IMR-90 (cell line): ENCODE measurements at regions not wholly inside any gene's neighbourhood (a gene's known extent, or its start where the extent isn't known, plus 50 kb on each side); places are given as distances from the start of the nearest gene placed in this dataset.

Source experiments
- ATAC-seq: fragments of 200-7000 bp; cut with Tn5 transposase; 2 replicates; pipeline ENCODE4 v1.9.1; 2020; ENCODE audit warnings: low read depth, mild to moderate bottlenecking, moderate library complexity
- BruUV-seq: library from RNA; stranded (reverse); fragments of 400-500 nt; replicated peaks from 2 replicates; lab custom pipeline; 2021; lab: Mats Ljungman, UMichigan
- CTCF ChIA-PET: fragments of 300-600 bp; formaldehyde crosslinking; extraction: SDS; loops from one replicate; lab custom pipeline; 2021; ENCODE audit warnings: antibody characterized with exemption; lab: Yijun Ruan, JAX
- POLR2A ChIA-PET: fragments of 300-600 bp; sonication (Branson Sonifier 250); formaldehyde crosslinking; loops from one replicate; lab custom pipeline; 2022; ENCODE audit warnings: antibody characterized with exemption; ENCODE audit not compliant: unreplicated experiment; lab: Charles Lee
- DNase-seq: peaks from one replicate; pipeline ENCODE4 v3.0.0; 2013
- H2AFZ ChIP-seq: replicated peaks from 2 replicates; pipeline ENCODE3; 2013; ENCODE audit warnings: low read length, mild to moderate bottlenecking; ENCODE audit not compliant: poor library complexity
- H2AK5ac ChIP-seq: 2 replicates; pipeline ENCODE4 v1.6.1; 2013; ENCODE audit warnings: low read depth, low read length, inconsistent platforms
- H2AK9ac ChIP-seq: replicated peaks from 2 replicates; pipeline ENCODE3; 2013; ENCODE audit warnings: mild to moderate bottlenecking, low read depth, low read length, moderate library complexity; ENCODE audit not compliant: poor library complexity
- H2BK120ac ChIP-seq: 2 replicates; pipeline ENCODE4 v1.6.1; 2013; ENCODE audit warnings: low read depth, low read length, inconsistent platforms
- H2BK15ac ChIP-seq: 3 replicates; pipeline ENCODE4 v1.6.1; 2013; ENCODE audit warnings: low read depth, low read length, inconsistent platforms
- H2BK20ac ChIP-seq: 2 replicates; pipeline ENCODE4 v1.6.1; 2013; ENCODE audit warnings: low read depth, mild to moderate bottlenecking, inconsistent platforms, low read length, moderate library complexity
- H2BK5ac ChIP-seq: 2 replicates; pipeline ENCODE4 v1.6.1; 2013; ENCODE audit warnings: mild to moderate bottlenecking, low read depth, low read length, inconsistent platforms; ENCODE audit not compliant: poor library complexity, severe bottlenecking
- H3K14ac ChIP-seq: replicated peaks from 2 replicates; pipeline ENCODE4 v1.6.1; 2013; ENCODE audit warnings: low read depth, low read length, inconsistent platforms
- H3K18ac ChIP-seq: 2 replicates; pipeline ENCODE4 v1.6.1; 2013; ENCODE audit warnings: low read depth, low read length, control low read depth
- H3K23ac ChIP-seq: 2 replicates; pipeline ENCODE4 v1.6.1; 2013; ENCODE audit warnings: low read depth, low read length, inconsistent platforms
- H3K27ac ChIP-seq: 2 replicates; pipeline ENCODE4 v1.5.1; 2013; ENCODE audit warnings: mild to moderate bottlenecking, control low read depth, low read length; ENCODE audit not compliant: insufficient read depth
- H3K27me3 ChIP-seq: 2 replicates; pipeline ENCODE4 v1.6.1; 2013; ENCODE audit warnings: low read length; ENCODE audit not compliant: control insufficient read depth, insufficient read depth
- H3K36me3 ChIP-seq: 2 replicates; pipeline ENCODE4 v1.6.1; 2013; ENCODE audit warnings: low read length, mixed read lengths; ENCODE audit not compliant: control insufficient read depth, insufficient read depth
- H3K4ac ChIP-seq: 2 replicates; pipeline ENCODE4 v1.6.1; 2013; ENCODE audit warnings: low read depth, low read length, inconsistent platforms
- H3K4me1 ChIP-seq: 2 replicates; pipeline ENCODE4 v1.6.1; 2013; ENCODE audit warnings: low read length, mixed read lengths; ENCODE audit not compliant: control insufficient read depth, insufficient read depth
- H3K4me2 ChIP-seq: 2 replicates; pipeline ENCODE4 v1.6.1; 2013; ENCODE audit warnings: low read depth, mild to moderate bottlenecking, control low read depth, low read length, moderate library complexity
- H3K4me3 ChIP-seq: 2 replicates; pipeline ENCODE4 v1.5.1; 2013; ENCODE audit warnings: low read depth, mild to moderate bottlenecking, control low read depth, low read length, moderate library complexity; ENCODE audit not compliant: insufficient read depth
- H3K56ac ChIP-seq: 2 replicates; pipeline ENCODE4 v1.6.1; 2013; ENCODE audit warnings: low read length, inconsistent platforms; ENCODE audit not compliant: insufficient read depth; ENCODE audit errors: extremely low read depth
- H3K79me1 ChIP-seq, 2 experiments: 2 replicates each; pipeline ENCODE4 v1.6.1; 2013; ENCODE audit warnings: low read length in 2 of 2, inconsistent platforms in 1 of 2, low read depth in 1 of 2
- H3K9ac ChIP-seq: 2 replicates; pipeline ENCODE4 v1.6.1; 2013; ENCODE audit warnings: low read depth, low read length, control low read depth
- H3K9me1 ChIP-seq: 2 replicates; pipeline ENCODE4 v1.6.1; 2013; ENCODE audit warnings: low read length, inconsistent platforms; ENCODE audit not compliant: insufficient read depth
- H3K9me3 ChIP-seq: 2 replicates; pipeline ENCODE4 v1.6.1; 2013; ENCODE audit warnings: low read length; ENCODE audit not compliant: control insufficient read depth, insufficient read depth
- H4K20me1 ChIP-seq: 2 replicates; pipeline ENCODE4 v1.6.1; 2013; ENCODE audit warnings: low read length, inconsistent platforms; ENCODE audit not compliant: insufficient read depth
- H4K5ac ChIP-seq: 2 replicates; pipeline ENCODE4 v1.6.1; 2013; ENCODE audit warnings: mild to moderate bottlenecking, low read depth, low read length, control low read depth
- H4K8ac ChIP-seq, 2 experiments: 2 replicates each; pipeline ENCODE4 v1.6.1; 2013; ENCODE audit warnings: low read depth in 2 of 2, low read length in 2 of 2, control low read depth in 1 of 2, inconsistent platforms in 1 of 2
- H4K91ac ChIP-seq: 2 replicates; pipeline ENCODE4 v1.6.1; 2013; ENCODE audit warnings: low read depth, low read length, inconsistent platforms; ENCODE audit not compliant: insufficient read depth
- BHLHE40 ChIP-seq: fragments of 150-350 bp; IDR thresholded peaks from 2 replicates; pipeline ENCODE4 v1.6.1; 2016; ENCODE audit warnings: mild to moderate bottlenecking, low read depth, low read length
- FOS ChIP-seq: fragments of 150-350 bp; IDR thresholded peaks from 2 replicates; pipeline ENCODE4 v1.6.1; 2016; ENCODE audit warnings: low read depth, low read length
- MAFK ChIP-seq: IDR thresholded peaks from 2 replicates; pipeline ENCODE4 v1.6.1; 2012; ENCODE audit warnings: low read depth, low read length, improper control_type of control experiment
- RAD21 ChIP-seq: IDR thresholded peaks from 2 replicates; pipeline ENCODE4 v1.6.1; 2012; ENCODE audit warnings: low read length, improper control_type of control experiment
- dilution Hi-C: fragments of 300-500 bp; cut with HindIII; formaldehyde crosslinking; loops from one replicate; pipeline ENCODE4 v1.14.3; 2018; ENCODE audit warnings: low sequenced_read_pairs; ENCODE audit not compliant: unreplicated experiment
- in situ Hi-C: fragments of 300-500 bp; cut with MboI; formaldehyde crosslinking; loops from 3 replicates; pipeline ENCODE4 v1.14.3; 2019; ENCODE audit warnings: low sequenced_read_pairs, inconsistent platforms, mixed read lengths
- intact Hi-C: fragments of 100-400 bp; cut with micrococcal nuclease; formaldehyde crosslinking; loops from 2 replicates; pipeline ENCODE4 v1.10.0; 2022
- TF ChIP-seq, protein P1 (sequence below): fragments of 150-350 bp; IDR thresholded peaks from 2 replicates; pipeline ENCODE4 v1.6.1; 2016; ENCODE audit warnings: low read depth, mild to moderate bottlenecking, low read length, moderate library complexity, borderline replicate concordance
- TF ChIP-seq, protein P2 (sequence below): fragments of 150-350 bp; IDR thresholded peaks from 2 replicates; pipeline ENCODE4 v1.6.1; 2017; ENCODE audit warnings: mild to moderate bottlenecking, antibody characterized with exemption, low read length, low read depth

DNA sequence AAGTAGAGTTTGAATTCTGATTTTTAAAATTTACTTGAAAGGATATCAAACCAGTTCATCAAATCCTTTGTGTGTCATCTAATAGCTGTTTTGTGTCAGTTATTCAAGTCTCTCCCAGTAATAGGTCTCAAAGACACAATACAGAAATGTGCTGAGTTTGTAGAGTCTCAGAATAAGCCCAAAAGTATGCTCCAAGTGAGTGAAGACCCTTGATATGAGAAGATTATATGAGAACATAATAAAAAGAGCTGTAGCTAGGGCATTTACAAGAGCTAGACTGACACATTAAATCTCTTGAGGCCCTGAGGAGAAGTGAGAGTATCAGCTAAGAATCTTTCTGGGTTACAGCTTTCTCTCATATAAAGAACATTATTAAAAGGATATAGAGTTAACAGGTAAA, 721.0 kb upstream of the ARRDC3 start:
- in situ Hi-C loops = no loop called here
- dilution Hi-C loops = no loop called here
- CTCF ChIA-PET = interaction anchor here (0.6 kb wide), 1 partner anchor 27 kb away, joined by 3 read pairs; no protein-coding TSS in a partner anchor

More for the DNA sequence above, 721.0 kb upstream of the ARRDC3 start:
- BruUV-seq = no TSS peak
- H4K8ac ChIP-seq = no peak overlapping the region
- H3K27me3 ChIP-seq = no peaks in the 10 kb centered on the region
- TF ChIP-seq FOS = no peak
- TF ChIP-seq RAD21 = no peak
- no peak for TF ChIP-seq MAFK
- TF ChIP-seq, protein P1, sequence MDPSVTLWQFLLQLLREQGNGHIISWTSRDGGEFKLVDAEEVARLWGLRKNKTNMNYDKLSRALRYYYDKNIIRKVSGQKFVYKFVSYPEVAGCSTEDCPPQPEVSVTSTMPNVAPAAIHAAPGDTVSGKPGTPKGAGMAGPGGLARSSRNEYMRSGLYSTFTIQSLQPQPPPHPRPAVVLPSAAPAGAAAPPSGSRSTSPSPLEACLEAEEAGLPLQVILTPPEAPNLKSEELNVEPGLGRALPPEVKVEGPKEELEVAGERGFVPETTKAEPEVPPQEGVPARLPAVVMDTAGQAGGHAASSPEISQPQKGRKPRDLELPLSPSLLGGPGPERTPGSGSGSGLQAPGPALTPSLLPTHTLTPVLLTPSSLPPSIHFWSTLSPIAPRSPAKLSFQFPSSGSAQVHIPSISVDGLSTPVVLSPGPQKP = no peak
- no peak for TF ChIP-seq BHLHE40
- TF ChIP-seq, protein P2, sequence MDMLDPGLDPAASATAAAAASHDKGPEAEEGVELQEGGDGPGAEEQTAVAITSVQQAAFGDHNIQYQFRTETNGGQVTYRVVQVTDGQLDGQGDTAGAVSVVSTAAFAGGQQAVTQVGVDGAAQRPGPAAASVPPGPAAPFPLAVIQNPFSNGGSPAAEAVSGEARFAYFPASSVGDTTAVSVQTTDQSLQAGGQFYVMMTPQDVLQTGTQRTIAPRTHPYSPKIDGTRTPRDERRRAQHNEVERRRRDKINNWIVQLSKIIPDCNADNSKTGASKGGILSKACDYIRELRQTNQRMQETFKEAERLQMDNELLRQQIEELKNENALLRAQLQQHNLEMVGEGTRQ = no peak
- H3K4ac ChIP-seq = no peak overlapping the region
- no peak overlapping the region for H3K14ac ChIP-seq
- H3K18ac ChIP-seq = no peak overlapping the region
- intact Hi-C loops = no loop called here
- no peaks in the 10 kb centered on the region for H4K20me1 ChIP-seq
- DNase-seq = no peak
- H2BK20ac ChIP-seq = no peak overlapping the region
- no peak overlapping the region for H2AFZ ChIP-seq
- H4K5ac ChIP-seq = no peak overlapping the region
- no peaks in the 10 kb centered on the region for H3K9me3 ChIP-seq
- no peak overlapping the region for H2AK5ac ChIP-seq
- no peak overlapping the region for H3K56ac ChIP-seq
- POLR2A ChIA-PET = no interaction called here
- H3K36me3 ChIP-seq = no peaks in the 10 kb centered on the region
- H2BK120ac ChIP-seq = no peak overlapping the region
- no peak overlapping the region for H3K9ac ChIP-seq
- no peak overlapping the region for H4K91ac ChIP-seq
- ATAC-seq = no peak
- H2BK15ac ChIP-seq = no peak overlapping the region
- no peaks in the 10 kb centered on the region for H3K4me1 ChIP-seq
- no peak overlapping the region for H3K4me3 ChIP-seq
- H3K79me1 ChIP-seq = no peaks in the 10 kb centered on the region
- no peak overlapping the region for H2AK9ac ChIP-seq
- no peak overlapping the region for H3K23ac ChIP-seq
- no peaks in the 10 kb centered on the region for H3K9me1 ChIP-seq
- no peak overlapping the region for H3K4me2 ChIP-seq
- H3K27ac ChIP-seq = no peak overlapping the region
- H2BK5ac ChIP-seq = no peak overlapping the region
